OCI-LY7 (cell line): ENCODE measurements at regions not wholly inside any gene's neighbourhood (a gene's known extent, or its start where the extent isn't known, plus 50 kb on each side); places are given as distances from the start of the nearest gene placed in this dataset.

Source experiments
- BruUV-seq: library from RNA; stranded (reverse); fragments of 400-500 nt; replicated peaks from 2 replicates; lab custom pipeline; 2021; lab: Mats Ljungman, UMichigan
- CTCF ChIA-PET: fragments of 300-600 bp; sonication (Branson Sonifier 250); formaldehyde crosslinking; loops from one replicate; lab custom pipeline; 2022; ENCODE audit warnings: antibody characterized with exemption; ENCODE audit not compliant: unreplicated experiment; lab: Charles Lee
- POLR2A ChIA-PET: fragments of 300-600 bp; sonication (Branson Sonifier 250); formaldehyde crosslinking; loops from one replicate; lab custom pipeline; 2022; ENCODE audit warnings: antibody characterized with exemption; lab: Charles Lee
- DNase-seq: peaks from one replicate; pipeline ENCODE4 v3.0.0-alpha.2; 2015; ENCODE audit warnings: low spot score
- H2AFZ ChIP-seq: fragments of 200-600 bp; sonication (generic), shearing (Covaris generic); 2 replicates; pipeline ENCODE4 v1.6.1; 2014; ENCODE audit warnings: mild to moderate bottlenecking, antibody characterized with exemption, low read length, moderate library complexity
- H3K27ac ChIP-seq: fragments of 200-600 bp; sonication (generic); 2 replicates; pipeline ENCODE4 v1.5.1; 2014; ENCODE audit warnings: mixed run types, low read depth, mild to moderate bottlenecking, moderate library complexity, low read length, inconsistent platforms; ENCODE audit not compliant: poor library complexity, severe bottlenecking
- H3K36me3 ChIP-seq: fragments of 200-600 bp; sonication (generic); 2 replicates; pipeline ENCODE4 v1.6.1; 2014; ENCODE audit warnings: mild to moderate bottlenecking, antibody characterized with exemption, low read length, moderate library complexity, mixed read lengths; ENCODE audit not compliant: insufficient read depth
- H3K4me1 ChIP-seq: fragments of 200-600 bp; sonication (generic); 2 replicates; pipeline ENCODE4 v1.5.1; 2014; ENCODE audit warnings: mild to moderate bottlenecking, low read length; ENCODE audit not compliant: insufficient read depth, poor library complexity, severe bottlenecking
- H3K4me2 ChIP-seq: fragments of 200-600 bp; sonication (generic); 2 replicates; pipeline ENCODE4 v1.6.1; 2014; ENCODE audit warnings: mild to moderate bottlenecking, low read length
- H3K4me3 ChIP-seq: fragments of 200-600 bp; sonication (generic); 2 replicates; pipeline ENCODE4 v1.5.1; 2014; ENCODE audit warnings: mild to moderate bottlenecking, low read depth, low read length; ENCODE audit not compliant: poor library complexity, severe bottlenecking
- H3K79me2 ChIP-seq: fragments of 200-600 bp; sonication (generic); 2 replicates; pipeline ENCODE4 v1.6.1; 2016; ENCODE audit warnings: low read depth, mild to moderate bottlenecking, low read length, moderate library complexity, mixed read lengths; ENCODE audit not compliant: insufficient read depth
- H3K9me2 ChIP-seq: fragments of 200-600 bp; sonication (generic); 2 replicates; pipeline ENCODE4 v1.6.1; 2016; ENCODE audit warnings: mild to moderate bottlenecking, low read length, mixed read lengths; ENCODE audit not compliant: insufficient read depth
- H3K9me3 ChIP-seq: fragments of 200-600 bp; sonication (generic); 2 replicates; pipeline ENCODE4 v1.6.1; 2014; ENCODE audit warnings: mild to moderate bottlenecking, mixed run types, low read length, mixed read lengths
- H4K20me1 ChIP-seq: fragments of 200-600 bp; sonication (generic); 2 replicates; pipeline ENCODE4 v1.6.1; 2014; ENCODE audit warnings: mild to moderate bottlenecking, antibody characterized with exemption, low read length, moderate library complexity, mixed read lengths; ENCODE audit not compliant: insufficient read depth
- CTCF ChIP-seq: fragments of 200-600 bp; sonication (generic); conservative IDR thresholded peaks from 2 replicates; pipeline ENCODE4 v1.5.1; 2014; ENCODE audit warnings: mild to moderate bottlenecking, antibody characterized with exemption, low read length, moderate library complexity, mixed read lengths
- EZH2phosphoT487 ChIP-seq: fragments of 200-600 bp; sonication (generic); IDR thresholded peaks from 2 replicates; pipeline ENCODE4 v1.6.1; 2018; ENCODE audit warnings: low read depth, borderline replicate concordance, mild to moderate bottlenecking, mixed run types, antibody characterized with exemption, low read length, moderate library complexity, mixed read lengths
- intact Hi-C: fragments of 100-400 bp; cut with micrococcal nuclease; formaldehyde crosslinking; loops from one replicate; pipeline ENCODE4 v1.10.0; 2022; ENCODE audit not compliant: unreplicated experiment

- intact Hi-C loops = no loop called here
- Histone ChIP-seq H3K9me2 (no peaks in the 10 kb centered on the region), H4K20me1 (no peaks in the 10 kb centered on the region), H3K27ac (no peak overlapping the region), H3K4me3 (no peak overlapping the region), H3K4me2 (no peak overlapping the region), H3K4me1 (no peaks in the 10 kb centered on the region), H3K36me3 (no peaks in the 10 kb centered on the region), H3K79me2 (no peaks in the 10 kb centered on the region), H2AFZ (no peak overlapping the region), H3K9me3 (no peaks in the 10 kb centered on the region)
- TF ChIP-seq CTCF = no peak
- TF ChIP-seq EZH2phosphoT487 = no peak
- no peak for DNase-seq
- ChIA-PET POLR2A (interaction anchor here (1.0 kb wide), 1 partner anchor 9 kb away, joined by 3 read pairs; no protein-coding TSS in a partner anchor), CTCF (no interaction called here)
- BruUV-seq = no TSS peak
These were observed 309.9 kb downstream of the NKX6-1 start for GRCh38 chr4:84189144-84189543.

- H3K36me3 ChIP-seq = no peaks in the 10 kb centered on the region
- H3K79me2 ChIP-seq = no peaks in the 10 kb centered on the region
- no peak overlapping the region for H2AFZ ChIP-seq
- no TSS peak for BruUV-seq
- H3K4me3 ChIP-seq = no peak overlapping the region
- no peaks in the 10 kb centered on the region for H4K20me1 ChIP-seq
- DNase-seq = no peak
- no peak overlapping the region for H3K27ac ChIP-seq
- CTCF ChIA-PET = no interaction called here
- intact Hi-C loops = no loop called here
- H3K9me2 ChIP-seq = no peaks in the 10 kb centered on the region
- TF ChIP-seq CTCF (no peak), EZH2phosphoT487 (no peak)
- POLR2A ChIA-PET = interaction anchor here (1.1 kb wide), 1 partner anchor 12 kb away, joined by 3 read pairs; no protein-coding TSS in a partner anchor
- no peaks in the 10 kb centered on the region for H3K9me3 ChIP-seq
- no peaks in the 10 kb centered on the region for H3K4me1 ChIP-seq
- H3K4me2 ChIP-seq = no peak overlapping the region
These were observed 319.7 kb downstream of the NKX6-1 start for GRCh38 chr4:84179409-84179808.

GRCh38 chr4:84177831-84178542 lies 321.1 kb downstream of the NKX6-1 start:
- Histone ChIP-seq H3K79me2 (no peaks in the 10 kb centered on the region), H4K20me1 (no peaks in the 10 kb centered on the region), H3K36me3 (no peaks in the 10 kb centered on the region), H3K4me1 (no peaks in the 10 kb centered on the region), H3K4me3 (no peak overlapping the region), H2AFZ (no peak overlapping the region), H3K27ac (no peak overlapping the region), H3K4me2 (no peak overlapping the region), H3K9me3 (no peaks in the 10 kb centered on the region), H3K9me2 (no peaks in the 10 kb centered on the region)
- TF ChIP-seq CTCF = no peak
- TF ChIP-seq EZH2phosphoT487 = no peak
- ChIA-PET CTCF (no interaction called here), POLR2A (no interaction called here)
- no peak for DNase-seq
- intact Hi-C loops = no loop called here
- BruUV-seq = no TSS peak
